GM04503 (cell line): ENCODE measurements at regions not wholly inside any gene's neighbourhood (a gene's known extent, or its start where the extent isn't known, plus 50 kb on each side); places are given as distances from the start of the nearest gene placed in this dataset.

Experiments used
- DNase-seq: peaks from one replicate; pipeline ENCODE4 v3.0.0-alpha.2; 2012; ENCODE audit warnings: low read depth

DNA sequence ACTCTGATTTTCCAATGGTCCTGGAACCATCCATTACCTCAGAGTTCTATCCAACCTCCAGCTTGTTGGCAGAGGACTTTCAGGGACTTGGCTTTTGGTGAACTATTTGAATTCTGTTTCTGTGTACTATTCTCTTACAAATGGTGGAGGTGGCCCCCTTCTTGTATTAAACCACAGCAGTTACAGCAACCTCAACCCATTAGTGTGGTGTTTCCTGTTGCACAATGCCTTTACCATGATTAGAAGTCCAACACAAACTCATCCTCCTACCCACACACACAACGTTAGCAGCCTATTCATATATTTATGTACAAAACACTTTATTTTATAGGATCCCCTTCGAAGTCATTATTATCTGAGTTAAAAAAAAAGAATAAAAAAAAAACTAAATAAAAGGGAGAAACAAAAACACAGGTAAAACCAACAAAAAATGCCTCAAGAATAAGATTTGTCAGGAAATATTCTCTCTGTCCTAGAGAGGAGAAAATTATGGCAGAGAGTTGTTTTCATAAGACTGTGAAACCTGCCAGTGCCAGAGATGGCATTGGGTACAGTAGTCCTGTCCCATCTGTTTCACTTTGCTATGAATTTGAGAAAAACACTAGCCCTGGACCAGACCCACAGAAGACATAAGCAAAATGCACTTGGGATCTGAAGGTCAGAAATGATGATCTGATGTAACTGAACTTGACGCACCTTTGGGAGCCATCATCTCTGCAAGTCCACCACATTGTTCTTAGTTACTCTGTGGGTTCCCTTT, 1896.0 kb upstream of the PIK3C3 start:
- no peak for DNase-seq

DNA sequence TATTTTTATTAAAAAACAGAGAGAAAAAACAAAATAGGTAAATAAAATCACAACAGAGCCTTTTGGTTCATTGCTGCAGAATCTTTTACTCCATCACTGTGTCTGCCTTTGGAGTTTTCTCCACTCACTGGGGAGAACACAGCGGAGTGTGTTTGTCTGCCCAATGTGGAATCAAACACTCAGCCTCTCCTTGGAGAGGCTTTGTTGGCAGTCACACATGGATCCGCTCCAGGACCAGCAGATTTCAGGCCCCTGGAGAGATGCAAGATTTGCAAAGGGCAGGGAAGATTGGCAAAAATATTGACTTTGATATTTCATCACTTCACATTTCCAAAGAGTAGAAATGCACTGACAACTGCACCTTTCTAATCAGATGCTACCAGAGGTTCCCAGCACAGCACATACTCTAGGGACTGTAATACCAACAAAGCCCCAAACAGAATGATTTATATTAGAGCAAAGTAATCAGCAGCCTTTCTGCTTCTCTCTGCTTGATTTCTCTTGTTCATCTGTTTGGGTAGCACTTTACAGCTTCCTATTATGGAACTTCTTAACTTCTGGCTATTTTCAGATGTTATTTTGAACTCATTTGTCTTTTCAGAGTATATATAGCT, 1898.8 kb upstream of the PIK3C3 start:
- DNase-seq: no peak

DNA sequence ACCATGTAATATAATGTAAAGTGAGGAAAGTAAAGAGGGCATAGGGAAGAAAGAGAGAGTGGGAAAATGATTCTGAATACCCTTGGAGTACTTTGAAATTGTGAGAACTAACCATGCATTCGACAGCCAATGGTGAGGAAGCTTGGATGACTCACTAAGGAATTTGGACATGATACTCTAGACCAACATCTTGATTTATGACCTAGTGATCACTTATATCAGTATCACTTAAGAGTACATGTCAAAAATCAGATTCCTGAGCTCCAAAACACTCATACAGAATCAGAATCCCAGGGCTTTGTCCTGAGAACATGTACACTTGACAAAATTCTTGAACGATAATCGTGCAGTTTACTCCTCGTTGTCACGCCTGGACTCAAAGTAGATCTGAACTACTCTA, 1899.8 kb upstream of the PIK3C3 start:
- DNase-seq: no peak

DNA sequence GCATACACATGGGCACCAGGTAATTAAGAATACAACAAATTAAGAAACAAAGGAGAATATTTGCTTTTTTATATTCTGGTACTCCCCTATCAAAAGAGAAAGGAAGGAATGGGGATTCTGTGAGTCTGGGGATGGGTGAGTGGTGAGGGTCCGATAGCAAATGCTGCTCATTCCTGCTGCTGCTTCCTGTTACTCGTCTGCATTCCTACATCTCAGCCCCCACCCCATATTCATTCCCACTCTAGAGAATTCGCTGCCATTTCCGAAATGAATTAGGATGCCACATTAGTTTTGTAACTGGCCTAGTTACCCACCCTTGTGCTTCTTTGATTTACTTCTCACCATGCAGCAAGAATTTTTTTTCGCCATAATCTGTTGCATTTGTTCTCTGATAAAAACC, 1905.3 kb upstream of the PIK3C3 start:
- no peak for DNase-seq

DNA sequence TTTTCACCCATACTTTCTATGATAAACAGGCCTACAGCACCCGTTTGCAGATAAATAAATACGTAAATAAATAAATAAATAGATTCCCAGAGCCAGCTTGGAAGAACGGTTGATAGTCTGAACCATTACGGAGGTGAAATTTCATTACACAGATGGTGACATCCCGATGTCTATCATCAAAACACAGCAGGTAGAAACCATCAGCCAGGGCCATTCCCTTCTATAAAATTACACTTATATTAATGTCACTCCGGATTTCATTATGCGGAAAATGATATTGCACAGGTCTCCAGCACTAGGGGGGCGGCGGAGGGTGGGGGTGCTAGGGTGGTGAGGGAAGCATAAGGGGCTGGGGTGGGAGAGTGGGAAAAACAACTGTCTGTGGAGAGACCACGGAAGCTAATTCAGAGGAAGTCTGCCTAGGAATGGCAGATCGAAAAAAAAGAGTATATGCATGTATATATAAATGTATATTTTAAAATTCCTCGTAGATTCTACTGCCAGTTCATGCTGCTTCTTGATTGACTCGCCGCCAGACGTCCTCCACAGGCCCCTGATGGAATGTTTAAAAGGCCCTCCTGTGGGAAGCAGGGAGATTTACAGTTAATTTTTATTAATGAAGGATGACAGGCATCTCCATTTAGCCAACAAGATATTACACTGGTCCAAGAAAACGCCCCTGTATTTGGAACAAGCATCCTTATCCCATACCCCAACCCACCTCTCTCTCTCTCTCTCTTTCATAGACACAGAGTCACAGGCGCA, 1906.0 kb upstream of the PIK3C3 start:
- no peak for DNase-seq

DNA sequence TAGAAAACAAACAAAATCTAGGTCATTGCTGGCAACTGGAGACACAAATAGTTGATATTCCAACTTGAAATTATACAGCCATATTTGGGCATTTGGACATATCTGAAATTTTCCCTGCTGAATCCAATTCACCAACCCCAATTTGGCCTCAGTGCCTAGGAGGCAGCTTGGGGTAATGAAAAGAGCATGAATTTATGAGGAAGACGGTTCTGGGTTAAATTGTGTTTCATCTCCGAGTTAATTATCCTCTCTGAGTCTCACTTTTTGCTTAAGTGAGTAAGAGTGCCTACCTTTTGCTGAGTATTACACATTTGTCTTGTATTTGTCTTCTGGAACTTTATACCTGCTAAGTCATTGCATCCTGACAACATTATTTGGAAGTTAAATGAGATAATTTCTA, 1906.8 kb upstream of the PIK3C3 start:
- no peak for DNase-seq

DNA sequence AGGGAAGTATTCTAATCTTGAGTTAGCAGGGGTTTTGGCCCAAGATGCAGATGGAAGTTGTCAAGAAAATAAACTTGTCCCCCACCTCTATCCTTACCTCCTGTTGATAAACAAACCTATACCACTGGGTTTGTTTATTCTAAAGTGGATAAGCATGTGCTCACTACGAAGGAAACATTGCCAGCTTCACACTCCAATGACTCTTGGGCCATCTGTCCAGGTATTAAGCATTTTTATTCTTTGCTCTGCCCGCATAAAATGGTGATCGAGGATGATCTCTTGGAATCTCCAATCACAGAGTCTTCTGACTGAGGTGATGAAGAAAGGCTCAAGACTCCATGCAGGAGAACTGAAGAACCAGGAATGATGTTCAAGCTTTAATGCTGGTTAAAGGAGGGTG, 1908.4 kb upstream of the PIK3C3 start:
- DNase-seq: no peak

DNA sequence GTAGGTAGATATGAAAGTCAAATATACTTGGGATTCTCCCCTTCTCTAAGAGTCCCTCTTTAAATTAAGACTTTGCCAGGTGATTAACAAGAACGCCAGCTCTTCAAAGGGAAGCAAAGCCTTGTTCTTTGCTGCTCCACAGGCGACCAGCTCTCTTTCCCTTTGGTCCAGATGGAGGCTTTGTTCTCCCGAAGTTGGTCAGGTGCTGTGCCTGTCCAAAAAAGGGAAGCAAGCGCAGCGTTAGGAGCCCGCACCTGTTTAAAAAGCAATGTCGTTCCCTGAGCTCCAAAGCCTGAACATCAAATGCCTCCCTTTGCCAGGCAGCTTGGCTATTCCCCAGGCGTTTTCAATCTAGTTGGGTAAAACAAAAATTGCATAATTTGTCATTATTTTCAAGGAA, 1913.1 kb upstream of the PIK3C3 start:
- no peak for DNase-seq

DNA sequence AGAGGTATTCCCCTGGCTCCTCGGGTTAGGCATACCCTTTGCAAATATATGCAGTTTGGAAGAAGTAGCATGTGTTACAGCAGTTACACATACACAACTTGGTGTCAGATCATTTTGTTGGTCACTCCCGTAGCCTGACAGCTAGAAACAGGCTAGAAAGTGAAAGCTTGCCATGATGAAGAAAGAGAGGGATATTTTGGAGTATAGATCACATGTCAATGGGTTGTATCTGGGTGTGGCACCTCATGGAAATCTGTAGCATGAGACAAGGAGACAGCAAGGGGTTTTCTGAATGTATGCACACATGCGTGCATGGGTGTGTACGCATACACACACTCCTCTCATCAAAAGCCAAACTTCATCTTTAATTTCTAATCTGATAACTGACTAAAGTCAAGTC, 1914.5 kb upstream of the PIK3C3 start:
- DNase-seq: no peak

DNA sequence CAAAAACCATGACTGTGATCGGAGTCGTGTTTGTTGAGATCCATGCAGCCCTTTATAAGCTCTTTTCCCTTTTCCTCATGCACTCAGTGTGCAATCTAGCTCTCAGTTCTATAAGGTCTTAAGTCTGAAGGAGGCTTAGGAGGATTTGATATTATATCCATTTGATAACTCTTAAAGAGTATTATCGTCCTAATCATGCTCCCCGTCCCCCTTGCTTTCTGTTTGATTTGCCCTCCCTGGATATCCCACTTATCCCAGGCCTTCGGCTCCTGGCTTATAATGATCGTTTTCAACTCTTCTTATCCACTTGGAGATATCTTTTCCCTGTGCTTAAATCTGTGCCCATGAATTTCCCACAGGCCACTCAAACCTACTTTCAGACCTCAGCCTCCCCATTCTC, 1917.7 kb upstream of the PIK3C3 start:
- DNase-seq: no peak

DNA sequence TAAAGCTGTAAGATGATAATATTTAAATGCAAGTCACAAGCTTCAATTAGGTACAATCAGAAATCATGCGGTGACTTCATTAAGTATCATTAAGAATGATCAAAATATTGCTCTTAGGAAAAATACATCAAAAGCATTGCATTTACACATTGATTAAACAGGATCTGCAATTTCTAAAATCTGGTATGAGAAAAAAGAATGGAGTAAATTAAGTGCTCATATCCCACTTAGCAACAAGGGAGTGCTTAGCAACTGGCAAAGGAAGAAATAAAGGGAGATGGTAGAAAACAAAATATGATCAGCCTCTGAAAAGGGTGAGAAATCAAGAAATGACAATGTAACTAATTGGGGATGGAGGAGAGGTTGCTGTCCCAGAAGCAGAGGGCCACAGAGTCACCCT, 1918.2 kb upstream of the PIK3C3 start:
- DNase-seq: no peak

DNA sequence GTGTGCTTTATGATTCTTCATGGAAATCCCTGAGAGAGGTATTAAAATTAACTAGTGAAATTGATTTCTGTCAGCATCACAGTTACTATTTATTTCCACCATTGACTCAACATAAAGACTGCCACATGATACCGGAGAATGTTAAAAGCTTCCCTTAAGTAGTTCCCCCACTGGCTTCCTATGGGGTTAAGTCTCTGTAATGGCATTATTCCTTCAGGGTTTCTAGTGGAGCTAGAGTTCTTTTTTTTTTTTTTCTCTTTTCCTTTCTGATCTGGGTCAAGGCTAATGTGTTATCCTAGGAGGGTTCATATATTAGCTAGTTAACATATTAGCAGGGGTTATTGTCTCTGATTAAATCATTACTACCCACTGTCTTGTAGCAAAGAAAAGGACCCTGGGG, 1919.1 kb upstream of the PIK3C3 start:
- DNase-seq: no peak

DNA sequence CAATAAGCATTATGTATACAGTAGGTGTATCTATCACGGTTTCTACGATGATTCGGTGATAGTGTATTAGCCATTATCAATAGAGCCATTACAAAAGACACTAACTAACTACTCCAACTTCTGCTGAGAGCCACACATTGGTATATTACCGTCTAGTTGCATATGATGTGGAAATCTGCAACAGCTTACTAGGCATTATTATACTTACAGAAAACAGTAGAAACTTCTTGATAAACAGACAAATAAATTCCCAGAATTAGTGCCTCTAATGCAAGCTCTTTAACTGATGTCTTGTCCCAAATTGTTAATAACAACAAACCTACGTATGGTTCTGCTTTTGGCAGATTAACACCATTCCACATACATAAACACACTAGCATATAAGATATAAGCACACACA, 1923.0 kb upstream of the PIK3C3 start:
- no peak for DNase-seq

DNA sequence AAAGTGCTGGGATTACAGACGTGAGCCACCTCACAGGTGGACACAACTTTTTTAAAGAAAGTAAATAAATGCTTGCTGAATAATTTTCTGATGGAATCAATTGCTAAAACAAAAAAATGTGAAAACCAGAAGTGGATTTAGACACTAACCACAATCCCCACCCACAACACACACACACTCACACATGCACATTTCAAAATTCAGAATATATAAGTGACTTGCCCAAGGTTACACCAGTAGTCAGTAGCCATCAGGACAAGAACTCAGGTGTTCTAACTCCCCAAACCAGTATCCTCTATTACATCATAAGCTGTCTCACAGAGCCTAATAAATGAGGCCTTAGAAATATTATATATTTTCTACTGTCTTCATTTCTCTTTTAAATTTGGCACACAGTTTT, 1923.6 kb upstream of the PIK3C3 start:
- DNase-seq: no peak

DNA sequence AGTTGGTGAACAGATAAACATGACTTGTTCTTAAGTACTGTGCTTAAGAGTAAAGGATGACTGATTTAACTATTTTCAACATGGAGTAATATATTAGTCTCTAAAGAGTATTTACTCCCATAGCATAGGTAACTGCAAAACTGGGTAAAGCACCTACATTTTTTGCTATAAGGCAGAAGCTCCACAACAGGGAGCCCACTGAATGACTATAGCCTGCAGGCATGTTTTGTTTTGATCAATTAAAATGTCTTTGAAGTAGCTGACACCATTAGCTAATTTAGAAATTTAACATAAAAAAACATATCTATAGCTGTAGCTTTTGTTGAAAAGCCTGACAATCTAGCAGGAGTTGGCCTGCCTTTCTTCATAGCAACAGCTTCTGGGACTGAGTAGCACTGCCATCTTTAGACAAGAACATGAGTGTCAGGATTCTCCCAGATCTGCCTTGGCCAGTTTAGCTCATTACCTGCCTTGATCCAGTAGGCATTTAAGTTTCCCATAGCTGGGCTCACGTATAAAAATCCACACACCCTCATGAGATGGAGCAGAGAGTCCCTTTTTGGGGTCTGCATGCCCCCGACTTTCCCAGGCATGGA, 1935.1 kb upstream of the PIK3C3 start:
- DNase-seq: no peak

DNA sequence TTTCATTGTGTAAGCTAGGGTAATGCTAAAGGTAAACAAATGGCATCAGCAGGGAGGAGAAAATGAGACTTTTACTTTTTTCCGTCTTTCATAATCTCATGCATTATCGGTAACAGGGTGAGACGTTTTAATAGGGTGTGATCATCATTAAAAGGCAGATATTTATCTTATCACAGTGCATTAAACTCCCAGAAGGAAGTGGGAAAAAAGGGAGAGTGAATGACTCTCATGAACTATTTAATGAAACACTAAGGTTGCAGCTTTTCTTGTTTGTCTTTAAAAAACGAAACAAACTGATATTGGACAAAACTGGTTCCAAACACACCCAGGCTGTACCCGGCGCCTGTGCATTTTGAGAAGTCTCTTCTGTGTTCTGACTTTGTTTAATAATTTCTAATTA, 1936.8 kb upstream of the PIK3C3 start:
- DNase-seq: no peak

DNA sequence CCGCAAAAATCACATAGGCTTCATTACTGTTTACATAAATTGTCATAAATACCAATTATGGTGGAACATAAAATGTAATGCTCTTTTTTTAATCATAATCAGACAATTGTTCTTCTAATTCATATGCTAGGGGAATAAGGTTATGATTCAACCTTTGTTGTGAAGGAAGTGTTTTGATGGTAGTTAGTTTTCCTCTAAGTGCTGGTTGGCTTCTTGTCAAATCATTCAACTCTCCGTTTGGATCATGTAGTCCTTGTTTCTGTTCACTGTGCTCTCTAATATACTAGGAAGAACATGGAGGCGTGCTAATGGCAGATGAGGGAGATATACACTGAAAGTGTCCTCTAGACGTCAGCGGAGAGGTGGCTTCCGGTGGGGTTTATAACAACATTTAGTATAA, 1938.0 kb upstream of the PIK3C3 start:
- no peak for DNase-seq

DNA sequence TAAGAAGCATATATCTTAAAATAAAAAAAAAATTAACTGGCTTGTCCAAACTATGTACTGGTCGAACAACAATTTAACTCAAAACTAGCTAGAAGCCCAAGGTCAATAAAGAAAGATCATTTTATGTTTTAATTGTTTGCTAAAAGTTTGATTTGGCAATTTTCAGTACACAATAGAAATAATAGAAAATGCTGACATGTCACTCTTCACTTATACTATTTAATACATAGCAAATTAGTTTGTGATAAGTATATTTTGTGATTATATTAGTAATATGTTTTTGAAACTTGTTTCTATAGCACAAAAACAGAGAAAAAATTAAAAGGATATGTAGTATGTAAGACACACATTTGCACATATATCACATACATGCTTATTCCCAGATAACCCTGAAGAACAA, 1938.6 kb upstream of the PIK3C3 start:
- DNase-seq: no peak

DNA sequence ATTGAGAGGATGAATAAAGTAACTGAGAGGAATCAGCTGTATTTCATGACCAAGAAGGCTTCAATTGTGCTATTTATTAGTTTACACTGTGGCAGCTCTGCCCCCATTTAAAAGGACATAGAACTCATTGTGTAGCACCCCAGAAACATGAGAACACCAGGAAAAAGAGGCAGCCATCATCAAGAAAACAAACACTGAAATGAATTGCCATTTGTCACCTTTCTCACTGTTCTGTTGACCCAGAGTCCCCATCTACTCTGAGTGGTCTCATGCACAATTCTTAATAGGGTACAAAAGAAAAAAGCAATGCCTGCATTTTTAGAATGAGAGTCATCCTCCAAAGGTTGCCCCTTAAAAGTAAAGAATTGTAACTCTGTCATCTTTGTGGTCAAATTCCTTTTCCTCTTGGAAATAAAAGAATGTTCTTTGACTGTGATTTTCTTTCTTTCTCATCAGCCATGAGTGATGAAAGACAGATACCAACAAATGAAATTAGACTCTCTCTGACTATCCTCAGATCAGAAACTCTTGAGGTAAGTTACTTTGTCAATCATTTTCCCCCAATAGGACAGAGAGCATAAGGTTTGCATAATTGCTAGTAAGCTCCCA, 1941.9 kb upstream of the PIK3C3 start:
- no peak for DNase-seq

DNA sequence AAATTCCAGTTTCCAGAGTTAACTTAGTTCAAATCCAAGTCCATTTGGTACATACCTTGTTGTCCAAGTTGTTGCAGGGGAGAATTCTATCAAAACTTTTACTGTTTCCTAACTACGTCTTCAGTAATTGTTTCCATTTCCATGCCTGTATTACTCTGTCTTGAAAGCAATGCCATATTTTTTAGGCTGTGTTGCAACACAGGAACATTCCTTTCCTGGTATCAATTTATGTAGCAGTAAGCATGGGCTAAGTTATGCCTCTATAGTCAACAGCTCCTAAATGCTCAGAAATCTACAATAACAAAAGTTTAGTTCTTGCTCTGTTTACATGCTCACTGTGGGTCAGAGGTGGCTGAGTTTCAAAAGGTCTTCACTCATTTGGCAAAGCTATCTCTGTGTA, 1943.8 kb upstream of the PIK3C3 start:
- DNase-seq: no peak

DNA sequence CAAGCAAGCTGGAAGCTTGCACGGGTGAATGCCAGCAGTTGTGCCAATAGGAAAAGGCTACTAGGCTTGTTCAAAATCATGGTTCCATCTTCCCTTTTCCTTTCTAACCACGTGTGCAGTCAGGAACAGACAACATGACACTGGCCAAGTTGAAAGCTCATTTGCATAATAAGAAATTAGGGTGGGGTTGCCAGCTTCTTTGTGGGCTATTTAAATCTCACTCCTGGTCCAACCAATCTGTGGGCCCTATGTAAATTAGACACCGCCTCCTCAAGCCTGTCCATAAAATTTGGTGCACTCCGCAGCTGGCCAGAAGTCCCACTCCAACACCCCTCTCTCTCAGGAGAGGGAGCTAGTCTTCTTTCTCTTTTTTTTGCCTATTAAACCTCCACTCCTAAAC, 1948.4 kb upstream of the PIK3C3 start:
- no peak for DNase-seq

DNA sequence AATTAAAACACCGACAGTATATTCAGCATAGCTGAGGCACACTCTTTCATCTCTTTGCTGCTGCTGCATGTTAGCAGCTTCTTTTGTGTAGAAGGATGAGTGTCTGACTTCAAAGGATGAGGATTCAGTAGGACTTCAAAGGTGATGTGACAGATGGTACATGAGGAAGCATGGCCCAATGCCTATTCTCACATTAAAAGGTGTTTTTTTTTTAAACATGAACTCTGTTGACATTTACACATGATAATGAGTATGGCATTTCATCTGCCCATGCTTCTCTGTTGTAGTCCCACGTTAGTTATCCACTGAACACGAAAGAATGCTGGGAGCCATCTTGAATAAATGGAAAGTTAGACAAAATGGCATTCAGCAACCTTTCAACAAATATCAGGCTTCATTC, 1950.8 kb upstream of the PIK3C3 start:
- no peak for DNase-seq

DNA sequence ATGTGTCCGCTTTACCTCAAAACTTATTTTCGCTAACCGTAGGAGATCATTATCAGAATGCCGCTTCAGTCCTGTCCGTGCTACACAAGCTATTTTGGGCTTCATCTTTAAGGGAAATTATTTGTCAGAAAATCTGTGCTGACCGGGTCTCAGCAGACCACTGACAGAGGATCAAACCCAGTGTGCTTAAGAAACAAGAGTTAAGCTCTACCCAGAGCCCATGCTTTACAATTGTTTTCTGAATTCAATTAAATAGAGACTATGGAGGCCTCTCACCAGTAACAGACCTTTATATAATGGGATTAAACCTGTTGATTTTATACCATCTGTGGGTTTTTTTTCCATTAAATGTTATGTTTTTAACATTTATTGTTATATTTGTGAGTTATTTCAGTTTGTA, 1956.7 kb upstream of the PIK3C3 start:
- no peak for DNase-seq
